ENCODE measurements at regions not wholly inside any gene's neighbourhood (a gene's known extent, or its start where the extent isn't known, plus 50 kb on each side); places are given as distances from the start of the nearest gene placed in this dataset.
A peak's percentile ranks its signal among the peaks of the same experiment; 100 is the strongest.
"Not testable (repeated sequence)": the region's sequence is repeated elsewhere in the genome, so short reads cannot be mapped to it uniquely, and the experiment has no call there.

DNA sequence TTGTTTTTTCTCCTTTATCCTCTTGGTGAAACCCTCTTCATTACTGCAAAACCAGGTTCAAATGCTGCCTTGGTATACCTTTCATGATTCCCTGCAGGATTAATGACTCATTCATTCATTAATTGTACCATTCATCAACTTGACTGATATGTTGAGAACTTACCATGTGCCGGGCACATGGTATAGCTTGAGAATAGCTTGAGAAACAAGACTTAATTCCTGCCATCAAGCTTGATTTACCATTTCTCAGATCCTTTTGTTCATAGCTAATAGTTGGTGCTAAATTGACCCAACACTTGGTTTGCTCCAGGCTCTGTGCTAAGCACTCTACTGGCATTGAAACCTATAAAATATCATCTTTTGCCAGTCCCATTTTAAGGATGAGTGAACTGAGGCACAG, 165.7 kb downstream of the YIPF5 start:
- no peak for DNase-seq (ENCODE audit: low read depth)

DNA sequence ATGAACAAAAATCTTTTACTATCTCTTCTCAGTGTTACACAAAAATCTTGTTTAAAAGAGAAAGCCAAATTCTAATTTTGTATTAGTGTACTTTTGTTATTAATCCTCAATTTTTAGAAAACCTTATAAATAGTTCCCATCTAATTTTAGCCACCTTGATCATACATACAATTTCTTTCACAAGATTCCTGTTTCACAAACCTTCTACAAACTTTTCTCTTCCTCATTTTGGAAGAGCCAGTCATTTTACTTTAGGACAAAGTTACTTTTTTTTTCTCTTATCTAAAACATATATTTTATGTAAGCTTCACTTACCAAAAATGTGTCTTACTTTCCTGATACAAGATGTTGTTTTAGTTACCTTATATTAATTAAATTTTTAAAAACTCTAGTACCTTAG, 161.3 kb downstream of the YIPF5 start:
- DNase-seq (ENCODE audit: low read depth): no peak

DNA sequence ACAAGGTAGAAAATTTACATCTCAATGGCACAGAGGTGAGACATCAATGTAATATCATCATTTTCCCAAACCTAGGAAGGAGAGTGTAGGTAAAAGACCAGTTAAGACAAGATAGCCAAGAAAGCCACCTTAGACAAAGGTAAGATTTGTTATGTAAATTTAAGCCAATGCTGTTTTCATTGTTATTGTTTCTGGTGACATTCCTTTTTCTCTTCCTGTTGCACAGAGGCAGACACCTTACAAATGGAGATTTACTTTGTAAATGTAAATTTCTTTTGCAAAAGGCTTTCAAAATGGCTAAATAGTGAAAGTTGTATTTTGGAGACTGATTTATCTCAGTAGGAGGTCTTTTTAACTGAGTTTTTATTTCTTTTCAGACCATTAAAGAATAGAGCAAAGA, 159.1 kb downstream of the YIPF5 start:
- DNase-seq (ENCODE audit: low read depth): no peak

DNA sequence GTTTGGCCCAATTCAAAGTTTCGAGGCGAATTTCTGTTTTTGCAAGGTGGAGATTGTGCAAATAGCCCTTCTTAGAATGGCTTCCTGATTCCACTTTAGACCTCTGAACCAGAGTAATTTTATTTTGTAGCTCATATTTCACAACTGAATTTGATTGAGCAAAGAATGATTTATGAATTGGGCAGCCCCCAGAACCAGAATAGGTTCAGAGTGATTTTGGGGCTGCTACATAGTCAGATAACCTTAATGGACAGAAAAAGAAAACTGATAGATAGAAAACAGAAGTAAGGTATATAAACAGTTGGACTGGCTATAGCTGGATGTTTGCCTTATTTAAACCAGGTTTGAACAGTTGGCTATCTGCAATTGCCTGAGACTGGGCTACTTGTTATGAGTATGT, 156.6 kb downstream of the YIPF5 start:
- no peak for DNase-seq (ENCODE audit: low read depth)

DNA sequence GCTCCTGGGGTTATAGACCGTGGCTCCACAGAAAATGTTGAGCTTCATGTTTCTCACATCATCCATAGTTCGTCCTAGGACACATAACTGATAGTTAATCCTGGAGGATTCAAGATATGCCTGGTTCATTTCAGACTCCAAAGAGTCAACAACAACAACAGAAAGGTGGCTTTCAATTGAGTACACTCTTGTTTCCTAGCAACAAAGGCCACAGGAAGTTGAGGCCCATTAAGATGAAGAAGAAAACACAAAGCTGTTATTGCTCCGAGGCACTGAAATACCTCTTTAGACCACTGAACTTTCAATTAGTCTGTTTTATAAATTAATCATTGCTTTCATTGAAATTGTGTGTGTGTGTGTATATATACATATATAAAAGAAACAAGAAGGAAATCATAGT, 154.5 kb downstream of the YIPF5 start:
- DNase-seq (ENCODE audit: low read depth): no peak

DNA sequence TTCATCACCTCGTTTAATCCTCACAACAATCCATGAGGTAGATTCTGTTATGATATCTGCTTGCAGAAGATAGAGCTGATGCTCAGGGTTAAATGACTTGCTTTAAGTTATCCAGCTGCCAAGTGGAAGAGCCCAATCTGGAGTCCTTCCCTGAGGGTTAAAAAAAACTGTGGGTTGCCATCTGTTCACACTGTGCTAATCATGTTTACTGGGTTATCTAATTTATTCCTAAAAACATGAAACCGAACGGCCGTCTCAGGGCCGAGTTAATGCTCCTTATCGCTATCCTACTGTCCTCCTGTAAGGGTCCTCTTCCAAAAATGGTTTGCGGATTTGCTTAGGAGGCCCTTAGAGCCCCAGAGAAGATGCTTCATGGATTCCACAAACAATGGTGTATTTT, 153.3 kb downstream of the YIPF5 start:
- DNase-seq (ENCODE audit: low read depth): no peak

DNA sequence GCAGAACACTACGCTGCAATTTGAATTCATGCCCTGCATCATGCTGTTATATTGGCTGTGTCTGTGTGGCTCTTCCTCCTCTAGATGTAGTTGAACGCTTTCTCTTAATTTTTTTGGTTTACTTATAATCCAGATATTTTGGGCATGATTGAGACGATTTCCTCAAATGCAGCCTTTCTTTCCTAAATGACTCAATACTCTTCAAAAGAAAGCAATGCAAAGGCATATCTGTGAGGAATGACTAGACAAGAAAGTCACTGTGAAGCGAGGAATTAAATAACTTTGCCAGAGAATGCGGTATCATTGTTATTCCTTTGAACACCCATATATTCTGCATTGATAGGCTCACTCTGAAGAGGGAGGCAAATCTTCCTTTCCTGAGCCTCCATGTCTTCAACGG, 152.8 kb downstream of the YIPF5 start:
- no peak for DNase-seq (ENCODE audit: low read depth)

DNA sequence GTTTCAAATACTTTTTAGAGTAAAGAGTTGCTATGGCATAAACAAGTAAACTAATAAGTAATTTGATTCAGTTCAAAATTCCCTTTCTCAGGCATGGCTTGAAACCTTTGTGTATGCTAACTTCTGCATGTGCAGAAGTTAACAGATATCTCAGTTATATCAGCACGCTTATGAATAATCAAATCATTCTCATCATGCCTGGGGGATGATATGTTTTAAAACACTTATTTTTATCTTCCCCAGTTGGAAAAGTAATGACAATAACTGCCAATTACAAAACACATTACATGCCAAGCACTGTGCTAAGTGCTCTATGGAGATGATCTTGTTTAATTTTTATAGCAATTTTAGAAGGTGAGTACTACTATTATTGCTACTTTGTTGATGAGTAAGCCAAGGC, 146.4 kb downstream of the YIPF5 start:
- DNase-seq (ENCODE audit: low read depth): no peak

DNA sequence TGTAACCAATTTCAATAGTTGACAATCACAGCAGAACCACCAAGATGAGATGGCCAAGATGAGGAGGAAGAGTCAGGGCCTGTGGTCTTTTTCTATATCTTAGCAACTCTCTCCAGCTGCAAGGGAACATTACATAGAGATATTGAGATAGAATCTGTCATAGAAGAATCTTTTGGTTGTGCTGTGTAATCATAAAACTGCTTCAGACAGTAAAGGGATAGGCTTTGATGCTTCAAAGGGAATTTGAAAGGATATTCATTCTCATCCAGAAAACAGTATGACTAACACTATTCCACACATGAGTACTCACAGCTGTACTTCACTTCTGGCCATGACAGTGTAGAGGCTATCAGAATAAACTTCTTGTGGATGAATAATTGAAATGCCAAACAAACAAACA, 145.9 kb downstream of the YIPF5 start:
- no peak for DNase-seq (ENCODE audit: low read depth)

DNA sequence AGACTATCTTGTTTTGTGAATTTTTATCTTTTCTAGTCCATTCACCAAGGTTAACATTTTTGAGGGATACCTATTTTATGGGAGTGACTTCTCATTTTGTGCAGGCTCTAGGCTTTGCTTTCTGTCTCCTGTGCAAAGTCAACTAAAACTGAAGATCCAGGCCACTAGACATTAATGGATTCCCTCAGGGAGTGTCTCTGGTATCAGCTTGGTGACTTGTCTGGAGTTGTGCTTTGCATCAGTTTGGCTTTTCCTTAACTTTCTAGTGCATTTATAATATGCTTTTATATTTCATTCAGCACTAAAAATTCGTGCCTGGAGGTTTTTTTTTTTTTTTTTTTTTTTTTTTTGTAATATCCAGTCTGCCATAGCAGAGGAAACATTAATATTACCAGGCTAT, 144.2 kb downstream of the YIPF5 start:
- no peak for DNase-seq (ENCODE audit: low read depth)

DNA sequence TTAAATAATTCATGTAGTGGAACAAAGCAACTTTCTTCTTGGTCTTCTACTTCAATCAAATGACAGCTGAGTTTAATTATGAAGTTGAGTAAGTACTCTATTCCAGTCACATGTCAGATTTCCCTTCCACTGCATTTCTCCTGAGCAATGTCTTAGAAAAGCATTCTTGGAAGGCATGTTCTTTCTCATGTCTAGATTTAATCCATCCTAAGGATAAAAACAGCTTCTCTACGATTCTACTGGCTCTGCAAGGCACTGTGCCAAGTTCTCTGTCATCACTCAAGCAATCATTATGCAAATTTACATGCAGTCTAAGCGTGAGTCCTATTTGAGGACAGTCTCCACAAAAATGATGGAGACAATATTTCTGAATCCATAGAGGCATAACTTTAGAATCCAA, 142.4 kb downstream of the YIPF5 start:
- DNase-seq (ENCODE audit: low read depth): peak; percentile 32

DNA sequence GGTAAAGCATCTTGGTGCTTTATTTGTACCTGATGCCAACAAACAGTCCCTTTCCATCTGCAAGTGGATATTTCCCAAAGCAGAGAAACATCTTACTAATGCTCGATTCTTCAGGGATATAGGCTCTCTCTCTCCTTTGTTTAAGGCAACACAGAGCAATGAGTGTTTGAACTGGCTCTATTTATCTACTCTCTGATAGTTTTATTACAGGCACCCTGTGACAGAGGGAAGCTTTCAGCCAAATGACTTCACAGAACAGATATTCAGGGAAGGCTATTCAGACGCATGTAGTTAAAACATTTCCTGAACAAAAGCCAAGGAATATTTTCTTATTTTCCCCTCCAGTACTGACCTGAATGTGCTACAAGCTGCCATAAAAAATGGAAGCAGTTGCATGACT, 141.8 kb downstream of the YIPF5 start:
- peak; percentile 16 for DNase-seq (ENCODE audit: low read depth)

DNA sequence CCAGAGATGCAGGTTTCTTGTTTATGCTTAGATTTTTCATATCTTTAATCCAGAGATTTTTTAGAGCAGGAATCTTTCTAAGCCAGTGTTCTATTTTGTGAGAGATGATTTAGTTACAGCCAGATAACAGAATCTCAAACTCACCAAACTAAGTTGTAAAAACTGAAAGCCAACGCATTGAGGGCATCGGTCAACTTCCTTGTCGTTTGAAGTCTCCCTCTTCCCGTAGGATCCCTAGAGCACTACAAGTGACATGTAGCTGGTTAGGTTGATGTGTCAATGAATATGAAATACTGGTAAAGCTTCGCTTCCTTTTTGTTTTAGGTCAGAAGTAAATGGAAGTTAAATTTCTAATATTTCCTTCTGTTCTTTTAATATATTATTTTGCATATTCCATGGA, 139.6 kb downstream of the YIPF5 start:
- no peak for DNase-seq (ENCODE audit: low read depth)

DNA sequence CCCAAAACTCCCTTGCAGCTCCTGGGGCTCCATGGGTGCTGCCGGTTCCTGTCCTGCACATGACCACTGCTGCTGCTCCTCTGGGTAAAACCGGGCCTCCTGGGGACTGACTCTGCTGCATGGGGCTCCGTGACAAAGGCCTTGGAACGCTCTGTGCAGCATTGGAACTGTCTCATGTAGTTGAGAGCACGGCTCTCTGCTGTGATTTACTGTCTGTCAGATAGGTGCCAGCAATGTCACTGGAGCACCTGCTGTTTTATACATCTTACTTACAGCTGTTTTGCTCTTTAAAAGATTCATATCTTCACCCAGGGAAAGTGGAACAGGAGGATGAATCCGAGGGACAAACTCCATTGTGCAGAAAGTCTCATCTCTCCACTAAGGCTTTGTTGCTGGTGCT, 138.1 kb downstream of the YIPF5 start:
- DNase-seq (ENCODE audit: low read depth): no peak

DNA sequence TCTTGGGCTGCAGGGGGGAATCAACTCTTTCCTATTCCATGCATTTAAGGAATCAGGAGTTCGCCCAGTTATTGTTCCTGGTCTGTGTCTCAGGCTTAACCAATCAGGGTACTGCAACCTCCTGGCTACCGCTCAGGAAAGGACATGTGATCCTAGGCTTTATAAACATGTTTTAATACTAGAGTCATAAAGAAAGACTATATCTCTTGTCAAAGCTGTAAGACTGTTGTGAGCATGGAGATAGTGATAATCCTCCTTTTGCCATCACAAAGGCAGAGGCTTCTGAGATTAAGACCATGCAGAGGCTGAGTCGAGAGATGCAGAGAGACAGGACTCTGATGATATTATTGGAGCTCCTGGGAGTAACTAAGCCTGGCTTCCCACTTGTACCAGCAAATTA, 137.0 kb downstream of the YIPF5 start:
- no peak for DNase-seq (ENCODE audit: low read depth)

DNA sequence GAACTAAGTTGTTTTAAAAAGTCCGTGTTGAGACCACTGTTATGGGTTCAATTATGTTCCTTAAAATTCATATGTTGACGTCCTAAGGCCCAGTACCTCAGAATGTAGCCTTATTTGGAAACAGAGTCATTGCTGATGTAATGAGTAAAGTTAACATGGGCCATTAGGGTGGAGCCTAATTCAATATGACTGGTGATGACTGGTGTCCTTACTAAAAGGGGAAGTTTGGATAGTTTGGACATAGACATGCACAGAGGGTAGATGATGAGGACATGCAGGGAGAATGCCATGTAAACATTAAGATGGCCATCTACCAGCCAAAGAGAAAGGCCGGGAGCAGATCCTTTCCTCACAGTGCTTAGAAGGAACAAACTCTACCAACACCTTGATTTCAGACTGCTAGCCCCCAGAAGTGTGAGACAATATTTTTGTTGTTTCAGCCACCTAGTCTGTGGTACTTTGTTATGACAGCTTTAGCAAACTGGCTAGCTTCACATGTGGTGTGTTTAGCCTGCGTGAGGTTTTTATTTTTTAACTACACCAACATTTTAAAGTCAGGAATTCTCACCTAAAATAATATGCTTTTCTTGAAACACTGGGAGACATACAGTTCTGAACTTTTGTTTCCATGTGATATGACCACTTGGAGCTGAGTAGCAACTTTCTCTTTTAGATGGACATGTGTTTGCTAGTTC, 135.3 kb downstream of the YIPF5 start:
- no peak for DNase-seq (ENCODE audit: low read depth)

DNA sequence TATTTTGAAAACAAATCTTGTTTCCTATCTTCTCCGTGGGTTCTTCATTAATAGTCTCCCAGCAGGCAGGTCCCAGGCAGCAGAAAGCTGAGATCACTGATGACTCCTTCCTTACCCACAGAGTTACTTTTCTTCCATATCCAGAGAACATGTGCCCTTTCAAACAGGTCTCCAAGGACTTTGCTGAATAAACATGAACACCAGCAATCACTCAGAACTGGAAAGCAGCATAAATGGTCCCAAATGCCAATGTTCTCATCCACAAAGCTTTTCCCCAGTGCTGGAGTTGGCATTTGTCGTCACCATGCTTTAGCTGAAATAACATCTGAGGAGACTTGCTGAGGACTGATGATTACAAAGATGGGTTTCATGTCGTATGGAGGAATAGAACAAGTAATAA, 134.0 kb downstream of the YIPF5 start:
- DNase-seq (ENCODE audit: low read depth): no peak

DNA sequence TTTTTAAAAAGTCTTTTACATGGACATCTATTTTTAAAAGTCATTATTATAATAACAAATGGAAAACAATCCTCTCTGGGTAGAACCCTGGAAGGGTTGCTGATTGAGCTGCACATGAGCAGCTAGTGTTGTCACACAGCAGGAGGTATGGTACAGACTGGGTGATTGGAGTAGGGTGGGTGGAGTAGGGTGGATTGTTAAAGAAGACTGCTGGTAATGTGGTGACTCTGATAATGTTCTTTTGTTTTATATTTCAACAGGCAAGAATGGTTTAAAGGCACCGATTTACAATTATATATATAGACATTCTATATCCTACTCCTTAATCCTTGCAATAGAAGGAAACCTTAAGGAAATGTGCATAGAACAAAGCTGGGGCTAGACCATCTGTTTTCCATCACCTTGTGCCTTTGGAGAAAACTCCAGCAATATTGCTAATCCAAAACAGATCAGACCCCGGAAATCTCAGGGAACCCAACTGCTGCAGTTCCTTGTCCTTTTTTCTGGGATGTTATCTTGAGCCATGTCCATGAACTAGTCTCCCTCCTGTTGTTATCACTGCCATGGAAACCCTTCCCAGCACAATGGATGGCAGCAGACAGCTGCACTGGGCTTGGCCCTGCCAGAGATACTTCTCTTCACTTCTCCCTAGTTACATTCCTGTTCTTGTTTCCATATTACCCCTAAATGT, 129.7 kb downstream of the YIPF5 start:
- no peak for DNase-seq (ENCODE audit: low read depth)

DNA sequence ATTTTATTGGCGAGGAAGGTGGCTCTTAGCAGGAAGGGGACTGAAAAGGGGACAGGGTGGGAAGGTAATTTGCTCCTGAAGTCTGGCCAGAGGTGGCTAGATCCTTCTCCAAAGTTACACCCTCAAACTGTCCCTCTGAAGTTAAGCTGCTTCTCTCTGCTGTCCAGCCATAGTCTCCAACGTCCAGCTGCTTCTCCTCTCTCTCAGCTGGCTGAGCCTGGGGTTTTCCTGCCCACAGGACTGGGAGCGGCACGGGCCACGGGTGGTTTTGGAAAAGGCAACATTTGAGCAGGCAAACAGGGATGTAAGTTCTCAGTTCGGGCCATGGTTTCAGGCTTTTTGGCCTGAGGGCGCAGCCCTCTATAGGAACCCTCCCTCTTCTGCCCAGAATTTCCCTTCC, 128.3 kb downstream of the YIPF5 start:
- no peak for DNase-seq (ENCODE audit: low read depth)

DNA sequence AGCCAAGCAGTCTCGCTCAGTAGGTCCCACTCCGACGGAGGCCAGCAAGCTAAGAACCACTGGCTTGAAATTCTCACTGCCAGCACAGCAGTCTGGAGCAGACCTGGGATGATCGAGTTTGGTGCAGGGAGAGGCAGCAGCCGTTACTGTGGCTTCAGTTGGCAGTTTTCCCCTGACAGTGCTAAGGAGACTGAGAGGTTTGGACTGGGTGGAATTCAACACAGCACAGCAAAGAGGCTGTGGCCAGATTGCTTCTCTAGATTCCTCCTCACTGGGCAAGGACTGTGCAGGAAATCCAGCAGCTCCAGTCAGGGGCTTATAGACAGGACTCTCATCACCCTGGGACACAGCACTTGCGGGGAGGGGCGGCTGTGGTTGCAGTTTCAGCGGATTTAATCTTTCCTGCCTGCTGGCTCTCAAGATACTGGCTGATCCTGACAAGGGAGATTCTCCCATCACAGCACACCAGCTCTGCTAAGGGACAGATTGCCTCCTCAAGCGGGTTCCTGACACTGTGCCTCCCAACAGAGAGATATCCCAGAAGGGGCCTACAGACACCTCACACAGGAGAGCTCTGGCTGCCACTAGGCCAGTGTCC, 122.1 kb downstream of the YIPF5 start:
- DNase-seq (ENCODE audit: low read depth): no peak

DNA sequence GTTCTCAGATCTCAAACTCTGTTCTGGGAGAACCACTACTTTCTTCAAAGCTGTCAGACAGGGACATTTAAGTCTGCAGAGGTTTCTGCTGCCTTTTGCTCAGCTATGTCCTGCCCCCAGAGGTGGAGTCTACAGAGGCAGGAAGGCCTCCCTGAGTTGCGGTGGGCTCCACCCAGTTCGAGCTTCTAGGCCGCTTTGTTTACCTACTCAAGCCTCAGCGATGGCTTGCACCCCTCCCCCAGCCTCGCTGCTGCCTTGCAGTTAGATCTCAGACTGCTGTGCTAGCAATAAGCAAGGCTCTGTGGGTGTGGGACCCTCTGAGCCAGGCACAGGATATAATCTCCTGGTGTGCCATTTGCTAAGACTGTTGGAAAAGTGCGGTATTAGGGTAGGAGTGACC, 115.1 kb downstream of the YIPF5 start:
- DNase-seq (ENCODE audit: low read depth): not testable (repeated sequence)

DNA sequence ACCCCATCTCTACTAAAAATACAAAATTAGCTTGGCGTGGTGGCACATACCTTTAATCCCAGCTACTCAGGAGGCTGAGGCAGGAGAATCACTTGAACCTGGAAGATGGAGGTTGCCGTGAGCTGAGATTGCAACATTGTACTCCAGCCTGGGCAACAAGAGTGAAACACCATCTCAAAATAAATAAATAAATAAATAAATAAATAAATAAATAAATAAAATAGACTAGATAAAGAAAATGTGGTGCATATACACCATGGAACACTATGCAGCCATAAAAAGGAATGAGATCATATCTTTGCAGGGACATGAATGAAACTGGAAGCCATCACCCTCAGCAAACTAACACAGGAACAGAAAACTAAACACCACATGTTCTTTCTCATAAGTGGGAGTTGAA, 110.4 kb downstream of the YIPF5 start:
- not testable (repeated sequence) for DNase-seq (ENCODE audit: low read depth)

DNA sequence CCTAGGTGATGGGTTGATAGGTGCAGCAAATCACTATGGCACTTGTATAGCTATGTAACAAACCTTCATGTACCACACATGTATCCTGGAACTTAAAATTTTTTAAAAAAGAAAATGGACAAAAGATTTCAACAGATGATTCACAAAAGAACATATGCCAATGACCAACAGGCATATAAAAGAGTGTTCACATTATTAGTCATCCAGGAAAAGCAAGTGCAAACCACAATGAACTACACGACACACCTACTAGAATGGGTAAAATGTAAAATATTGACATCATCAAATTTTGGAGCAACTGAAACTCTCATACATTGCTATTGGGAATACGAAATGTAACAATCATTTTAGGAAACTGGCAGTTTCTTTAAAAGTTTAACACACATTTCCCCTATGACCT, 109.9 kb downstream of the YIPF5 start:
- DNase-seq (ENCODE audit: low read depth): peak; percentile 23

DNA sequence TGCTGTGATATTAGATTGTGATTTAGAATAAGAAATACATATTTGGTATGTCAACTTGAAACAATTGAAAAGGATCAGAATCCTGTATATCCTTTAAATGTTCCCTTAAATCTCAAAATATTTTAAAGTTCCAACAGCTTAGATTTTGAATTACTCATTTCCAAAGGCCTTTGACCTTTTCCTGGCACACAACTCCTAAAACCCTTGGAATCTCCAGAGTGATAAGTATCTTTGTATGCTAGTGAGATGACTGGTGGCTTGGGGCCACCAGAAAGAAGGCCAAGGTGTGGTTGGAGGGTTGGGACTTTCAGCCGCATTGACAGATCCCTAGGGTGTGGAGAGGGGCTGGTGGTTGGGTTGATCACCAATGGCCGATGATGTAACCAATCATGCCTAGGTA, 104.7 kb downstream of the YIPF5 start:
- no peak for DNase-seq (ENCODE audit: low read depth)

Measured in HS-5 (cell line).